Epithelial cell of esophagus (primary cell): ENCODE measurements at regions not wholly inside any gene's neighbourhood (a gene's known extent, or its start where the extent isn't known, plus 50 kb on each side); places are given as distances from the start of the nearest gene placed in this dataset.
"Not testable (repeated sequence)": the region's sequence is repeated elsewhere in the genome, so short reads cannot be mapped to it uniquely, and the experiment has no call there.

Experiments
- DNase-seq: peaks from one replicate; pipeline ENCODE4 v3.0.0; 2010; ENCODE audit warnings: low read depth
- H3K4me3 ChIP-seq: 2 replicates; pipeline ENCODE4 v1.5.1; 2011; ENCODE audit warnings: mild to moderate bottlenecking, low read length, control low read depth
- TF ChIP-seq, protein P1 (sequence below): IDR thresholded peaks from 2 replicates; pipeline ENCODE4 v1.5.1; 2011; ENCODE audit warnings: low read depth, mild to moderate bottlenecking, low read length, control low read depth, inconsistent platforms; ENCODE audit not compliant: insufficient read depth; ENCODE audit errors: missing control alignments

DNA sequence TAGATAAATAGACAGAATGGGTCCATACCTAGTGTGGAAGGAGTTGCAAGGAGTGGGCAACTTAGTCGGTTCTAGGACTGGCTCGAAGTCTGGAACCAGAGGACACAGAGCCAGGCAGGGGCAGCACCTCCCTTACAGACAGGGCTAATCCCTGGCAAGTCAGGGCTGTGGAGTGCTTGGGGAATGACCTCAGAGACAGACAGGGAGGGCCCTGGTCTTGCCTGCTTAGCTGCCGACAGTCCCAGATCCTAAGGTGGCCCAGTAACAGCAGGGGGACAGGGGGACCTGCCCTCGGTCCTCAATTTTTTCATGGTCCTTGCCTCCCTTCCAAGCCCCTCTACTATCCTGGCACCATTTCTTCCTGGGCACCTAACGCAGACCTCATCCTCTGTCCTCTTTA is 222.4 kb upstream of the TNC start:
- H3K4me3 ChIP-seq: no peak overlapping the region
- DNase-seq: no peak
- TF ChIP-seq, protein P1, sequence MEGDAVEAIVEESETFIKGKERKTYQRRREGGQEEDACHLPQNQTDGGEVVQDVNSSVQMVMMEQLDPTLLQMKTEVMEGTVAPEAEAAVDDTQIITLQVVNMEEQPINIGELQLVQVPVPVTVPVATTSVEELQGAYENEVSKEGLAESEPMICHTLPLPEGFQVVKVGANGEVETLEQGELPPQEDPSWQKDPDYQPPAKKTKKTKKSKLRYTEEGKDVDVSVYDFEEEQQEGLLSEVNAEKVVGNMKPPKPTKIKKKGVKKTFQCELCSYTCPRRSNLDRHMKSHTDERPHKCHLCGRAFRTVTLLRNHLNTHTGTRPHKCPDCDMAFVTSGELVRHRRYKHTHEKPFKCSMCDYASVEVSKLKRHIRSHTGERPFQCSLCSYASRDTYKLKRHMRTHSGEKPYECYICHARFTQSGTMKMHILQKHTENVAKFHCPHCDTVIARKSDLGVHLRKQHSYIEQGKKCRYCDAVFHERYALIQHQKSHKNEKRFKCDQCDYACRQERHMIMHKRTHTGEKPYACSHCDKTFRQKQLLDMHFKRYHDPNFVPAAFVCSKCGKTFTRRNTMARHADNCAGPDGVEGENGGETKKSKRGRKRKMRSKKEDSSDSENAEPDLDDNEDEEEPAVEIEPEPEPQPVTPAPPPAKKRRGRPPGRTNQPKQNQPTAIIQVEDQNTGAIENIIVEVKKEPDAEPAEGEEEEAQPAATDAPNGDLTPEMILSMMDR: no peak

DNA sequence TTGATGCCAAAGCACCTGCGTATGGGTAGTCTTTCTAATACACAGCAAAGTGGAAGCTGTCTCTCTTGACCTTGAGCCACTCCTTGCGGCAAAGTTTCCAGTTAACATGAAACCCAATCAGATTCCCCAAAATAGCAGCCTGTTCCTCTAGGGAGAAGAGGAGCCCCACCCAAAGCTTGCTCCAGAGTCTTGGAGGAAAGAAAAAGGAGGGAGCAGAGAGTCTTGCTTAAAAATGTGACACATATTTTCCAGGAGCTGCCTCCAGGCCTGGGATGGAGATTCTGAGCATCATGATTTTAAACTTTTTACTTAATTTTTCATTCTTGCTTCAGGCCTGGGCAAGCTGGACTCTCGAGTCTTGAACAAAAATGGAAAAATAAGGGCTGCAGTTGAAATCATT is 223.5 kb upstream of the TNC start:
- TF ChIP-seq, protein P1: no peak
- no peak overlapping the region for H3K4me3 ChIP-seq
- no peak for DNase-seq

DNA sequence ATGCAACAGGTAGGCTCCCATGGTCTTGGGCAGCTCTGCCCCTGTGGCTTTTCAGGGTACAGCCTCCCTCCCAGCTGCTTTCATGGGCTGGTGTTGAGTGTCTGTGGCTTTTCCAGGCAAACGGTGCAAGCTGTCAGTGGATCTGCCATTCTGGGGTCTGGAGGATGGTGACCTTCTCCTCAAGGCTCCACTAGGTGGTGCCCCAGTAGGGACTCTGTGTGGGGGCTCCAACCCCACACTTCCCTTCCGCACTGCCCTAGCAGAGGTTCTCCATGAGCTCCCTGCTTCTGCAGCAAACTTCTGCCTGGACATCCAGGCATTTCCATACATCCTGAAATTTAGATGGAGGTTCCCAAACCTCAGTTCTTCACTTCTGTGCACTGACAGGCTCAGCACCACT is 229.8 kb upstream of the TNC start:
- not testable (repeated sequence) for H3K4me3 ChIP-seq, DNase-seq

DNA sequence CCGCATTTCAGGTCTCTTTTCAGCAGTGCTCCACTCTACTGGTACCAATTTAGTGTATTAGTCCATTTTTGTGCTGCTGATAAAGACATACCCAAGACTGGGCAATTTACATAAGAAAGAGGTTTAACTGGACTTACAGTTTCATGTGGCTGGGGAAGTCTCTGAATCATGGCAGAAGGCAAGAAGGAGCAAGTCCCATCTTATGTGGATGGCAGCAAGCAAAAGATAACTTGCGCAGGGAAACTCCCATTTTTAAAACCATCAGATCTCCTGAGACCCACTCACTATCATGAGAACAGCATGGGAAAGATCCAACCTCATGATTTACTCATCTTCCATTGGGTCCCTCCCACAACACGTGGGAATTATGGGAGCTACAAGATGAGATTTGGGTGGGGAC is 231.0 kb upstream of the TNC start:
- DNase-seq: peak; percentile 88
- not testable (repeated sequence) for H3K4me3 ChIP-seq

- peak; percentile 49 for DNase-seq
- no peak overlapping the region for H3K4me3 ChIP-seq
- TF ChIP-seq, protein P1: no peak
Observed at GRCh38 chr9:115349542-115349941, 231.6 kb upstream of the TNC start.

DNA sequence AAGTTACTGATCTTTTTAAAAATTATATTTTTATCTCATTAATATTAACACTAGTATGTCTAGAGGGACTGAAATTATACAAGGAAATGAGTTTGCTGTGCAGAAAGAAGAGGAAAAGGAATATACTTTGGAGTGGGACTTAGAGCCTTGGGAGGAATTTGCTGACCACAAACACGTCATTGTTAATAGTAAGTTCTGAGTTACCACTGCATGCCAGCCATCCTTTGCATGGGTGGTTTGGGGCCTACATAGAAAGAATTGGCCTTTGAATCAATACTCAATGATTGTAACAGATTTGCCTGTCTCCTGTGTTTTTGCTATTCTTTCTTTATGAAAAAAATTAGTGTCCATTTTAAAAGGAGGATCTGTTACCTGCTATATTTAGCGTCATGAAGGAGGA is 232.6 kb upstream of the TNC start:
- TF ChIP-seq, protein P1: no peak
- DNase-seq: no peak
- no peak overlapping the region for H3K4me3 ChIP-seq

DNA sequence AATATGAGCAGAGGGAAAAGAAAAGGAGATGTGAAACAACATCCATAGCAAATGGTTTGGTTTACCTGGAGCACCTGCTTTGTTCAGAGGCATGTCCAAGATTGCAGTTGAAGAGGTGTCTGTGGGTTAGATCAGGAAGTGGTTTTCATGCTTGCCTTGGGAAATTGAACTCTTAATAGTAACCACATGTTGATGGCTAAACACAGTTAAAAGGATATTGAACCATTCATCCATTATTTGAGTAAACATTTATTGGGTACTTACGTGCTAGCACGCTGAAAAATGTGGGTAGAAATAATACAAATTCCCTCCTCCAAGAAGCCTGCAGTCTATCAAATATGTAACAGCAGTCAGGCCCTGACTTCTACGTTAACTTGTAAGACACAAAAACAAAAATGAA is 235.7 kb upstream of the TNC start:
- peak; percentile 10 for DNase-seq
- TF ChIP-seq, protein P1: no peak
- H3K4me3 ChIP-seq: no peak overlapping the region

GRCh38 chr9:115357821-115358220 is 239.9 kb upstream of the TNC start:
- H3K4me3 ChIP-seq: no peak overlapping the region
- no peak for DNase-seq
- TF ChIP-seq, protein P1: no peak
